Vagina (tissue), 2 donors: ENCODE measurements at regions not wholly inside any gene's neighbourhood (a gene's known extent, or its start where the extent isn't known, plus 50 kb on each side); places are given as distances from the start of the nearest gene placed in this dataset.
A peak's percentile ranks its signal among the peaks of the same experiment; 100 is the strongest.

Source experiments
- DNase-seq, 2 donors: peaks; one replicate each; pipeline ENCODE4 v3.0.0-alpha.2; 2017; ENCODE audit errors: extremely low spot score in 2 of 2
- H3K27ac ChIP-seq: fragments of 200-600 bp; sonication (generic); one replicate; pipeline ENCODE4 v1.5.1; 2019
- H3K27me3 ChIP-seq: fragments of 200-600 bp; sonication (generic); one replicate; pipeline ENCODE4 v1.5.1; 2019
- H3K36me3 ChIP-seq, 2 donors: fragments of 200-600 bp; sonication (generic); one replicate each; pipeline ENCODE4 v1.5.1; 2017 to 2019
- H3K4me1 ChIP-seq: fragments of 200-600 bp; sonication (generic); one replicate; pipeline ENCODE4 v1.5.1; 2019
- H3K4me3 ChIP-seq, 2 donors: fragments of 200-600 bp; sonication (generic); 1 replicate in 1 of 2; 2 replicates in 1 of 2; pipeline ENCODE4 v1.5.1; 2016 to 2019
- H3K9me3 ChIP-seq: fragments of 200-600 bp; sonication (generic); one replicate; pipeline ENCODE4 v1.5.1; 2019
- CTCF ChIP-seq, 3 experiments: fragments of 450-650 bp in 2 of 3; fragments of 200-600 bp in 1 of 3; sonication (generic) in 1 of 3; IDR thresholded peaks; one replicate each; pipeline ENCODE4 v1.5.1; 2017 to 2019; ENCODE audit warnings: antibody characterized with exemption in 3 of 3, mild to moderate bottlenecking in 2 of 3, moderate library complexity in 2 of 3
- POLR2A ChIP-seq, 2 donors: fragments of 450-650 bp; IDR thresholded peaks; one replicate each; pipeline ENCODE4 v1.6.1; 2017; ENCODE audit warnings: antibody characterized with exemption in 2 of 2, mild to moderate bottlenecking in 2 of 2, moderate library complexity in 2 of 2
- POLR2AphosphoS5 ChIP-seq, 2 donors: sonication (generic); formaldehyde crosslinking; IDR thresholded peaks; one replicate each; pipeline ENCODE4 v1.9.0; 2017; ENCODE audit warnings: antibody characterized with exemption in 2 of 2, mild to moderate bottlenecking in 2 of 2, low read depth in 1 of 2; ENCODE audit not compliant: insufficient read depth in 1 of 2
- intact Hi-C: fragments of 100-400 bp; cut with DNase I; formaldehyde crosslinking; loops from one replicate; pipeline ENCODE4 v1.15.1; 2023

GRCh38 chr1:73717976-73718375 lies 480.0 kb downstream of the LRRIQ3 start:
- Histone ChIP-seq H3K27me3 (no peaks in the 10 kb centered on the region), H3K9me3 (no peaks in the 10 kb centered on the region), H3K4me3 (no peak overlapping the region), H3K4me1 (no peaks in the 10 kb centered on the region), H3K36me3 (no peaks in the 10 kb centered on the region), H3K27ac (no peak overlapping the region)
- intact Hi-C loops: no loop called here
- no peak for DNase-seq
- TF ChIP-seq POLR2AphosphoS5 (IDR thresholded peaks at IDR 0.05; ENCODE audit: insufficient read depth in 1 of 2, low read depth in 1 of 2) (no peak), POLR2A (IDR thresholded peaks at IDR 0.05) (no peak), CTCF (IDR thresholded peaks at IDR 0.05) (no peak)

DNA sequence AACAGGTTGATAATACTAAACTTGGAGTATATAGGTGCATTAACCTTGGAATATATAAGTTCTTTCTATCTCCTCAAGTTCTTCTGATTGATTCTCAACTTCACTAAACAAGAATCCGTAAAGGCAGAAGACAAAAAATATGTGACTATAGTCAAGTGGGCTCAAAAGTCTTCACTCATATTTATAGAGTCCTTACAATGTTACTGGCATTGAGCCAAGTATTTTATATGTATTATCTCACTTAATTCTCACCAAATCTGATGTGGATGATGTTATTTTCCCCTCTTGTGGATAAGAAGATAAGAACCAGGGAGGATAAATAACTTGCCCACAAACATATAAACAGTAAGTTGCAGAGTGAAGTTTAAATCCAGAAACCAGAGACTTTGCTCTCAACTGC lies 486.9 kb downstream of the LRRIQ3 start:
- no peak for DNase-seq
- intact Hi-C loops: no loop called here
- no peak overlapping the region for H3K4me3 ChIP-seq
- H3K27me3 ChIP-seq: no peaks in the 10 kb centered on the region
- no peaks in the 10 kb centered on the region for H3K9me3 ChIP-seq
- H3K36me3 ChIP-seq: no peaks in the 10 kb centered on the region
- H3K27ac ChIP-seq: no peak overlapping the region
- no peak for TF ChIP-seq POLR2AphosphoS5 (IDR thresholded peaks at IDR 0.05; ENCODE audit: insufficient read depth in 1 of 2, low read depth in 1 of 2)
- no peak for TF ChIP-seq POLR2A (IDR thresholded peaks at IDR 0.05)
- no peak for TF ChIP-seq CTCF (IDR thresholded peaks at IDR 0.05)
- no peaks in the 10 kb centered on the region for H3K4me1 ChIP-seq

- intact Hi-C loops: no loop called here
Measured at GRCh38 chr1:73701826-73702225, 496.1 kb downstream of the LRRIQ3 start.

DNA sequence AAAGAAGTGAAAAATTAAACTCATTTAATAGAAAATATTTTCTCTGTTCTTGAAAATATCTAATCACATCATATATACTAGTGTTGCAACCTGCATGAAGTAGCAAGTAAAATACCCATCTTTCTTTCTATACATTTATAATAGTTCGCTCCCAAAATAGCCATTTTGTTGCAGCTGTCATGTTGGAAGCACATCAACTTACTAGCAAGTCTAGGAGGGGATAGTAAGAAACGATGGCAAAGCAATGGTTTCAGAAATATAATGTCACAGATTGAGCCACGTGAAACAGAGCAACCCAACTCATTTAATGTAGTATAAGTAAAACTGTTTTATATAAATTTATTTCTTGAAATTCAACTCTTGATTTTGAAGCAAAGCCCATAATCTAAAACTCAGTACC lies 521.8 kb downstream of the LRRIQ3 start:
- DNase-seq: no peak
- Histone ChIP-seq H3K27ac (no peak overlapping the region), H3K4me3 (no peak overlapping the region), H3K9me3 (no peaks in the 10 kb centered on the region), H3K27me3 (no peaks in the 10 kb centered on the region), H3K36me3 (no peaks in the 10 kb centered on the region), H3K4me1 (no peaks in the 10 kb centered on the region)
- intact Hi-C loops: no loop called here
- no peak for TF ChIP-seq POLR2A (IDR thresholded peaks at IDR 0.05)
- no peak for TF ChIP-seq POLR2AphosphoS5 (IDR thresholded peaks at IDR 0.05; ENCODE audit: insufficient read depth in 1 of 2, low read depth in 1 of 2)
- TF ChIP-seq CTCF (IDR thresholded peaks at IDR 0.05): no peak

More at GRCh38 chr1:73701826-73702225, 496.1 kb downstream of the LRRIQ3 start:
- H3K9me3 ChIP-seq: no peaks in the 10 kb centered on the region
- DNase-seq: no peak
- TF ChIP-seq POLR2AphosphoS5 (IDR thresholded peaks at IDR 0.05; ENCODE audit: insufficient read depth in 1 of 2, low read depth in 1 of 2) (no peak), POLR2A (IDR thresholded peaks at IDR 0.05) (no peak), CTCF (IDR thresholded peaks at IDR 0.05) (no peak)
- H3K27me3 ChIP-seq: no peaks in the 10 kb centered on the region
- H3K4me3 ChIP-seq: no peak overlapping the region
- H3K4me1 ChIP-seq: no peaks in the 10 kb centered on the region
- no peak overlapping the region for H3K27ac ChIP-seq
- no peaks in the 10 kb centered on the region for H3K36me3 ChIP-seq

DNA sequence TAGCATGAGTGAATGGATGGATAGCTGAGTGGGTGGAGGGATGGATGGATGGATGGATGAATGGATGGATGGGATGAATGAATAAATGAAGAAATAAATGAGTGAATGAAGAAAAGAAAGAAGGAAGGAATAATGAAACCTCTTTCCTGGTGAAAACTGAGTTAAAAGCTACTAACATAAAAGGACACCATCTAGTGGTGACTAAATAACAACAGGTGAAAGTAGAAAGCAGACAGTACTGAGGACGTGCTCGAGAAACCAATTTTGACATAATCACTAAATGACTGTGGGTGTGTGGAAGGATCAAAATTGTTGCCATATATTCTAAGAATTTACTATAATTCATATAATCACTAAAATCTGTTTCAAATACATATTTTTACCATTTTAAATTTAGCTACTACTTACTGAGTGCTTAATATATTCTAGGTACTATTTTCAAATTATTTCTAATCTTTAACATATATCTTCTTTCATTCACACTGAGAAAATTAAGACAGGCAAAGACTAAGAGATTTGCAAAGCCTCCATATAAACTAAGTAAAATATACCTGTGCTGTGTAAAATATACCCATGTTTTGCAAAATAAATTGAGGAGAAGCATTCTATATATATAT lies 522.9 kb downstream of the LRRIQ3 start:
- intact Hi-C loops: no loop called here
- DNase-seq: no peak
- Histone ChIP-seq H3K9me3 (no peaks in the 10 kb centered on the region), H3K36me3 (no peaks in the 10 kb centered on the region), H3K27me3 (no peaks in the 10 kb centered on the region), H3K27ac (no peak overlapping the region), H3K4me3 (no peak overlapping the region), H3K4me1 (no peaks in the 10 kb centered on the region)
- TF ChIP-seq CTCF (IDR thresholded peaks at IDR 0.05) (peak in 1 of 3 experiments; percentile 19), POLR2A (IDR thresholded peaks at IDR 0.05) (no peak), POLR2AphosphoS5 (IDR thresholded peaks at IDR 0.05; ENCODE audit: insufficient read depth in 1 of 2, low read depth in 1 of 2) (no peak)
